GM20000 (cell line): ENCODE measurements at regions not wholly inside any gene's neighbourhood (a gene's known extent, or its start where the extent isn't known, plus 50 kb on each side); places are given as distances from the start of the nearest gene placed in this dataset.

Experiments
- DNase-seq: peaks from one replicate; pipeline ENCODE4 v3.0.0; 2012; ENCODE audit warnings: low spot score
- CTCF ChIP-seq: IDR thresholded peaks from 2 replicates; pipeline ENCODE4 v1.5.1; 2012; ENCODE audit warnings: mild to moderate bottlenecking, control low read depth; ENCODE audit errors: extremely low read depth, missing control alignments

GRCh38 chr16:64422259-64422658 lies 699.6 kb downstream of the CDH11 start:
- no peak for TF ChIP-seq CTCF
- DNase-seq = peak; percentile 2

- no peak for DNase-seq
- no peak for TF ChIP-seq CTCF
Observed at GRCh38 chr16:64421515-64421914, 700.3 kb downstream of the CDH11 start.

GRCh38 chr16:64419832-64420231 lies 702.0 kb downstream of the CDH11 start:
- no peak for DNase-seq
- TF ChIP-seq CTCF = no peak

GRCh38 chr16:64417711-64418227 lies 704.1 kb downstream of the CDH11 start:
- no peak for DNase-seq
- no peak for TF ChIP-seq CTCF

GRCh38 chr16:64416216-64417005 lies 705.5 kb downstream of the CDH11 start:
- no peak for DNase-seq
- no peak for TF ChIP-seq CTCF

GRCh38 chr16:64412578-64413280 lies 709.1 kb downstream of the CDH11 start:
- no peak for DNase-seq
- TF ChIP-seq CTCF = no peak

GRCh38 chr16:64410306-64410705 lies 711.6 kb downstream of the CDH11 start:
- TF ChIP-seq CTCF = no peak
- DNase-seq = no peak
